NCI-H748 treated with DMSO at 0.1 percent for 48 hours (cell line): ENCODE measurements at regions not wholly inside any gene's neighbourhood (a gene's known extent, or its start where the extent isn't known, plus 50 kb on each side); places are given as distances from the start of the nearest gene placed in this dataset.

Source experiments
- DNase-seq: peaks from one replicate; lab custom pipeline; 2025; lab: John Stamatoyannopoulos, UW

DNA sequence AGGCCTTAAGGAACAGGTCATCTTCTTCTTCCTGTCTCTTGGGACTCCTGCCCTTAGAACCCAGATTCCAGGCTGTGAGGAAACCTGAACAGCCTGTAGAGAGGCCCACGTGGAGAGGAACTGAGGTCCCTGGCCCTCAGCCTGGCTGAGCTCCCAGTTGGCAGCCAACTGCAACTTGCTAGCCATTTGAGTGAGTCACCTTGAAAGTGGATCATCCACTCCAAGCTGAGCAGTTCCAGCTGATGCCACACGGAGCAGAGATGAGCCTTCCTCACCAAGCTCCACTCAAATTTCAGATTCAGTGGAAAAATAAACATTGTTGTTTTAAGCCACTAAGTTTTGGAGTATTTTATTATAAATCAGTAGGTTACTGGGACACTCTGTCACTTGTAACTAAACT is 392.5 kb downstream of the BCOR start:
- DNase-seq: peak; percentile 17

DNA sequence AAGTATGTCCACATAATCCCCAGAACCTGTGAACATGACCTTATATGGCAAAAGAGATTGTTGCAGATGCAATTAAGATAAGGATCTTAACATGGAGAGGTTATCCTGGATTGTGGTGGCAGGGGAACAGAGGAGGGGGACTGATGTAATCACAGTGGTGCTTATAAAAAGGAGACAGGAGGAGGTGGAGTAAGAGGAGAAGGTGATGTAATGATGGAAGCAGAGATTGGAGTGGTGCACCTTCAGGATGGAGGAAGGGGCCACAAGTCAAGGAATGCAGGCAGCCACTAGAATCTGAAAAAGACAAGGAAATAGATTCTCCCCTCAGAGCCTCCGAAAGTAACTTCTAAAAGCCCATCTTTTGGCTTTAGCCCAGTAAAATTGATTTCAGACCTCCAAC is 388.4 kb downstream of the BCOR start:
- DNase-seq: no peak

DNA sequence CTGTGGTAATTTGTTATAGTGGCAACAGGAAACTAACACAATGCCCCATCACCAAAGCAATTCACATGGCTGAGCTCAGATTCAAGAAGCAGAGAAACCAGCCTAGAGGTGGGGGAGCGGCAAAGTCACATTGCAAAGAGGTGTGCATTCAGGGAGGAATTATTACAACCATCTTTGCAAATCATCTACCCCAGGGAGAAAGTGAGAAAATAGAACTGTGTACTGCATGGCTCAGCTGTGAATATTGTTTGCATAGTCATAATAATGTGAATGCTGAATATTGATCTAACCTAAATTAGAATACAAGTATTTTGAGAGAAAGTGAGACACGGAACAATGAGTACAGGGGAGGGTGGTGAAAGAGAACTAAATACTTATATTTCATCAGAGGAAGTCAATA is 387.9 kb downstream of the BCOR start:
- DNase-seq: no peak

DNA sequence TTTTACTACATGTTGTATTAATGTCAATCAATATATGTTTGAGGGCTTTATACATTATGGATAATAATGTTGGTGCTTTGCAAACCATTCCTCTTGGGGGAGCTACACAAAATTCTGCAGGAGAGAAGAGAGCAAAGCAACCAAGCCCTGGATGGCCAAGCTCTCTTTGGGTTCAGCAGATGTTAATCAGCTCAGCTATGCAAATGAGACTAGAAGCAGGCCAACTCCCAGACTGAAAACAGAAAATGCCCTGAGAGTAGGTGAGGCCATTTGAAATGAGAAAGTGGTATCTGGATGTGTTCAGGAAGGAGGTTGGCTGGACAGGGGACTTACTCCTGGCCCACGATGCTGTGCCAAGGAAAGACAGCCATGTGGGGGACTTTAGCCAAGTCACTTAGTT is 387.0 kb downstream of the BCOR start:
- DNase-seq: no peak

DNA sequence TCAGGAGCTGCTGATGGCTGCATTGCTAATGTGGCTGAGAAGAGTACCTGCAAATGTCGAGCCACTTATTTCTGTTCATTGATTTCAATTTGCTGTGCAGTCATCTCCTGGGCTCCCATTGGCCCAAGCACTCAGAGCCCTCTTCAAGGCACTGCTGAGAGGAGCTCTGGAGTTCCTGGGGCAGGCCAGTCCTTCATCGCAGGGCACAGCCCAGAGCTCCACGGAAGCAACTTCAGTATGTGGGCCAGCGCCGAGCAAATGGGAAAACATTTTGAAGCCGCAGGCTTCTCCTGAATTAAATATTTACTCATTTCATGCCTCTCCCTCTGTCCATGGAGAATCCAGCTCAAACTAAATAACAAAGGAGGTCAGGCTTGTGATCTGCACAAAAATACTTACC is 383.3 kb downstream of the BCOR start:
- peak; percentile 71 for DNase-seq

DNA sequence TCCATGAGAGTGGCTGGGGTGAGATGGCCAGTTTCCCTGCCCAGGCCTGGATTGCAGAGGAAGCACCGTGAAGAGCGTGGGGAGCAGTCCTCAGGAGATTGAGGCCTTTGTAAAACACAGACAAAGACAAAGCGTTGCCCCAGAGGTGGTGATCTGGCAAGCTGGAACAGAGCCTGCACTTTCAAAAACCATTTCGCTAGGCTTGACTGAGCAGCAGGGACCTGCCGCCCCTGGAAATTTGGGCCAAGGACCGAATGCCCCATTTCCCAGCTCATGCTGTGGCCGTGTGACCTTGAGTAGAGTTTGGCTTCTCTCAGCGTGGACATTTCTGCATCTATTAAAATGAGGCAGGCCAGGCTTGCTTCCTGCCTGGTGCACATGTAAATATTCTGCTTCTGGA is 381.4 kb downstream of the BCOR start:
- DNase-seq: no peak

DNA sequence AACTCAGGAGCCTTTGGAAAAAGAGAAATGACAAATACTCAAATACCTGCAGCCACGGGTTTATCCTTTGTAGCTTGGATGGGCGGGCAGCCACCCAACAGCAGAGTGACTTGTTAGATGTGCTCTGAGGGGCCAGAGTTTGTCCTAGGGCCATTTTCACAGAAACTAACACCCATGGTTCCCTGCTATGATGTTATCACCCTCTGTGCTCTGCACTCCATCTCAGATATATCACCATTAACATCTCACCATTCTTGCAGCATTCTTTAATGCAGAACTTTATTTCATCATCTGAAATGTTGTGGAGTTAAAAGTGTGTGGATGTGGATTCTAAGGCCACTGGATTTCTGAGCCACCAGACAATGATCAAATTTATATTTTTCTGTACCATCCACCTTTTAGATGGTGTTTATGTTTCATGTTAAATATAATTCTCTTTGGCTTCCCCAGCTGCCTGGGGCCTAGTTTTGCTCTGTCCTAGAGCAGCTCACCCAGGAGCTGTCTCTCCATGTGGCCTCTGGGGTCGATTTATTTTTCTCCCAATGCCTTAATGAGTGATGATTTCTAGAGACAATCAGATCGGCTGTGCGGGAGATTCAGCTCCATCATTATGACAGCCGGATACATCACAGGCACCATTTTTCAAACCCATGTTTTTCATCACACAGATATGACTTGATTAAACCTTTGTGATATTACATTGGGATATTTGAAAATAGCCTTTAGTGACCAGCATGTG is 380.8 kb downstream of the BCOR start:
- no peak for DNase-seq

DNA sequence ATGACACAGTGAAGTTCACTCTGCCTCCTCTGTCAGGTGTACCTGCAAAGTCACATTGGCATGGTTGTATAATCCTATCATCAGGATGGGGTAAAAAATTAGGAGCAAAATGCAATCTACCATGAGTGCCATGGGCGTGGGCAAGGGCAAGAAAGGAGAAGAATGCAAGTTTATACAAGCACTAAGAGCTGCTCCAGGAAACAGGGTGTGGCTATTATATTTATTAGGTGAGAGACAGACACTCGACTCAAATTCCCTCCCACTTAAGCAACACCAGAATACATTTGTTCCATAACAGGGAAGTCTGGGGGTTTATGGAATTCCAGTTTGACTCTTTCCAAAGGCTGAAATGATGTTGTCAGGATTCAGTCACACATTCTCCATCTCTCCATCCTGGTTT is 378.8 kb downstream of the BCOR start:
- no peak for DNase-seq

DNA sequence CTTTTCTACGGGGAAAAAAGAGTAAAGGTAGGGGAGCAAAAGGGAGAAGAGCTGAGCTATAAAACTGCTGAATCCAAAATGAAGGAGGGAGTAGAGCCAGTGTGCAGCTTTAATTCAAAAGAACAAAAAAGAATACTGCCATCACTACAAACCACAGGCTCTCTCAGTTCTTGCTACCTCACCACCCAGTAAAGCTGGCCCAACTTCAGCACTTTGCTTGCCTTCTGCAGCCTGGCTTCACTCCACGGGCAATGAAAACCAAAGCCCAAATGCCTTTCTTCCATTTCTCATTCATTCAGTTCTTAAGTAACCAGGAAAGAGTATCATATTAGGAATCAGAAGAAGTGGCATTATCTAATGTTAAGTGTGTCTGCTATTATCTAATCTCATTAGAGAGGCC is 376.8 kb downstream of the BCOR start:
- DNase-seq: no peak

DNA sequence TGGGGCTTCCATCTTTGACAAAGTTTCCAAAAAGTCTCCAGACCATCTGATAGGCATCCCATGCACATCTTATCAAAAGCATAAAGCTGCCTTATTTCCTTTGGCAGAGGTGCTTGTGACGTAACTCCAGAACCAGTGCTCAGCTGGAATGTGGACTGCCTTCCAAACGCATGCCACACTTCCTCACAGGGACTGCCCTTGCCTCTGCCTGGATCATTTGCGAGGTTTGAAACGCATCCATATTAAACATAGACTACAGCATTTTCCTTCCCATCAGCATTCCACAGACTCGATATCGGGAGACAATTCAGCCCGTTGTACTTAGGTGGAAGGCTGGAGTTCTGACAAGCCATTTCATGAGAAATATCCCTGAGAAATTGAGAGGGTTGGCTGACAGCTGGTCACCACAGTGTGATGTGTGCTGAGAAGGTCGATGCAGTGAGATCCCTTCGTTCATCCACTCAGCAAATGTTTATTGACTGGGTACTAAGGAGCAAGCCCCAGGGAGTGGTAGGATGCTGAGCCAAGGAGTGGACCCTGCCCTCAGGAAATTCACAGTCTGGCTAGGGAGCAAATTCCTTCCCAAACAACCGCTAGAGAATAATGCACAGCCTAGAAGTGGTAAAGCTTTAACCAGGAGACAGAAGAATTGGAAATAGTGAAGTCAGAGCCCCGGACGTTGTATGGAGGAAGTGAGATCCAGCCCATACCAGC is 376.0 kb downstream of the BCOR start:
- no peak for DNase-seq

DNA sequence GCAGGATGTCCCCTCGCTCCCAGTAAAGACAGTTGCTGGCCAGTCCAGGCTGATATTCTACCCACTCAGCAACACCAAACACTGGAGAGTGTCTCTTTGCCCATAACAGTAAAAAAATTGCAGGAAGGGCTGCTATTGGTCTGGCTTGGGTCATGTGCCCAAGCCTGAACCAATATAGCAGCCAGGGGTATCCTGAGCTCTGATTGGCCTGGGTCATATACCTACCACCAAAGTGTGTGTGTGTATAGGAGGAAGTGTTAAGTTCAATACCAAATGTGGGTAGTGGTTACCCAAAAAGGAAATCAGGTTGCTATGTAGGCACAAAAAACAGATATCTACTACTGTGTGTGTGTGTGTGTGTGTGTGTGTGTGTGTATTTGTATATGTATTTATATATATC is 373.2 kb downstream of the BCOR start:
- DNase-seq: no peak

DNA sequence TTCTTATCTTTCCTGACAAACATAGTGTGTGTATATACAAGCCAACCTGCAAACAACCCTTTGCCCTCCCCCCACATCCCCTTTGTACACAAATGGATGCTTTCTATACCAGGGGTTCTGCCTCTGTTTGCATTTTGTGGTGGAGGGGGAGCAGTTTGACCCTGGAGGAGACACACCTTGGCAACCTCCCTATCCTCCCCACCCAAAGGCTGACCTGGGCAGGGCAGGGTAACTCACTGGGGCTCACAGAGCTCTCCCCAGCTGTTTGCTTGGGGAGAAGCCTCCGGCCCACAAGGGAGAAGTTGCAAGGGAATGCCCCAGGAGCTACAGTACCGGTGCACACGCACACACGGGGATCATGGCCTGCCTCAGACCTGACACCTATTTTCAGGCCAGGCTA is 372.6 kb downstream of the BCOR start:
- DNase-seq: no peak

DNA sequence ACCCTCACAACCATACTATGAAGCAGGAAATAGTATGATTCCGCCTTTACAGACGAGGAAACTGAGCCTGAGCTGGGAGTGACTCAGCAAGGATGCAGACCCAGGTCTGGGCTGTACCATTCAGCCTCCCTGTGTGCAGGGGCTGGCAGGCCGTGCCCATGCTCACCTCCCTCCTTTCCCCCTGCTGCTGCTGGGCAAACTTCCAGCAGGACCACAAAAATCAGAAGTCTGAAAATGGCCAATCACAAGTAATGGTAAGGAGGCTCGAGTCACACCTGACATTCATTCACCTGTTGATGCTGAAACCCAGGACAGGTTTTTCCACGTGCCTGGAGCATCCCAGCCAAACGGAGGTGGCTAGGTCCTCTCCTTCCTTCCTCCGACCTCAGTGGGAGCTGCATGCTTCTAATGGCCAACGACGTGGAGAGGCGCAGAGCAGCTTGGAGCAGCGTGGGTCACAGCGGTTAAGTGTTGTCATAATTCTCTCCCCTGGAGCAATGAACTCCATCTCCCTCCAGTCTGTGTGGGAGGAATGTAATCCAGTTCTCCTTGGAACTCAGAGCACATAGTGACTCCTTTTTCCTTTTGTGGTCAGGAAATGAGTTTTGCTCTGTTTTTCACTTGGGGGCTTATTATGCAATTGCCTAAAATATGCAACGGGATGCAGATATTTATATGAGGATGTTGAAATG is 371.7 kb downstream of the BCOR start:
- DNase-seq: no peak

DNA sequence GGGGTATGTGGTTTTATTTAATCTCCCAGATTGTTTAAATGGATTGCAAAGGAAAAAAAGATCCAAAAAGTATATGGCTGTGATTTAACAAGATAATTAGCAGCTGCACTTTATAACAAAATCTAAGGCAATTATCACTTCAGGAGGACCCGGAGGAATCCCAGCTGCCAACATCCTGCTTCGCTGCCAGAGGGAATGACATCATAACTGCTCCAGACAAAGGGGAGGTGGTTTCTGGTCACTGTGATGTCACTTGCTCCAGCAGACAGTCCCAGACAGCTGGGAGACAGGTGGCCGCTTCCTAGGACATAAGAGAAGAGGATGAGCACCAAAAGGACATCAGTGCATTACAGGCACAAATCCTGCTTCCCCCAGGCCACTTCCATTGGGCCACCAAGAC is 371.0 kb downstream of the BCOR start:
- DNase-seq: peak; percentile 5

DNA sequence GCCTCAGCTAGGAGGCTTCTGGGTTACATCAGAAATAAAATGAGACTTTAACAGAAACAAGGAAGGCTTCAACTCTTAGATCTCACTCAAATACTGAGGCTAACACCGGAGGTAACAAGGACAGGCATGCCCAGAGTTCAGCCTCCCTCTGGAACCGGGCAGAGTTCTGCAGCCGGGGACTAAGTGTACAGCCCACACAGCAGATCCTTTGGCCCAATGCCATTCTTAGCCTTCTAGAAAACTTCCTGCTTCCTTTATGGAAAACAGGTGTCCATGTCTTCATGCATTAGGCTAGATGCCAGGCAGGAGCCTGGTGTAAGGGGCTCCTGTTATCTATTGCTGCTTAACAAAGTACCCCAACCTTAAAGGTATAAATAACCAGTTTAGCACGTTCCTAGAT is 369.7 kb downstream of the BCOR start:
- no peak for DNase-seq

DNA sequence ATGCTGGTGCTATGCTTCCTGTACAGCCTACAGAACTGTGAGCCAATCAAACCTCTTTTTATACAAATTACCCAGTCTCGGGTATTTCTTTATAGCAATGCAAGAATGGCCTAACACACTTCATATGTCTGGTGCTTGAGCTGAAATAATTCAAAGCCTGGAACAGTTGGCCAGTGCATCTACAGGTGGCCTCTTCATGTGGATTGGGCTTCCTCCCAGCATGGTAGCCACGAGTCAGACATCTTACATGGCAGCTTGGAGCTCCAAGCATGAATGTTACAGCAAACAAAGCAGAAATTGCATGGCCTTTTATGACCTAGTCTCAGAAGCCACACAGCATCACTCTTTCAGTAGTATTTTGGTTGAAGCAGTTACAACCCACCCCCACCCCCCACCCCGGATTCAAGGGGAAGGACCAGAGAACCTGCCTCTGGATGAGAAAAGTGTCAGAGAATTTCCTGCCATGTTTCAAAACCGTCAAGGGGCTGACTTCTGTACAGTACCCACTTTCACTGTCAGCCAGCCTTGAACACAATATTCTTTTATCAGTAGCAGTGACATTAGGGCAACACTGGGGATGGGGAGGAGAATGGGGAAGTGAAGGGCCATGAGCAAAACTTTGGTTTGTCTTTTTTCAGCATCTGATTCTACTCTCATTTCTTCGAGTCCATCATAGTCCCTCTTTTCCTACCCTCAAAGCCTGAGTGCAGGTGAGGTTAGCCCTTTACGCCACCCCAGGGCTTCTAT is 368.7 kb downstream of the BCOR start:
- no peak for DNase-seq

DNA sequence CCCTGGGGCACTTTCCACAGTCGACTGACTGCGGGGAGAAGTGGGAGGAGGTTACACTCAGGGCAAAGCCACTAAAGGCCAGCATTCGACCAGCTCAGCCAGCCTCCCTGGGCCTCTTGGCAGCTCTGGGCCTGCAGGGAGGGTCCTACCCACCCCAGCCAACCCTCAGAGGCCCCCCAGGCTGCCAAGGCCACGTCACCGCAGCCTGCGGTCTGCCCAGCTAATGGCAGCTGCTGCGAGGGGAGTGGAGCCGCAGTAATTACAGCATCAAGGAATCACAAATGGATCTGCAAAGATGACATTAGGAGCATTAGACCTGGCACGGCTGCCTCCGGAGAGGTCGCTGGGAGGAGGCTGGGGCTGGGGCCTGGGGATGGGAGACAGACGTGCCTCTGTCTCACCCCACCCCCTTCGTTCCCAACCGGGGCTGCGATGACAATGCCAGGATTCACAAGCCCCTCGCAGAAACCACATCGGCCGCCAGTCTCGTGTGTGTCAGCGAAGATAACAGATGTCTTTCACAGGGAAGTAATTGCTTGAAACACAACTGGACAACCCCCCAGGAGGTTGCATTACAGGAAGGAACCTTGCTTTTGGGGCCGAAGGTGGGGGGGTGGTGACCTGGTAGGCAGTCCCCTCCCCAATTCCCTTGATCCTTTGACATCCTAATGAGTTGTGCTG is 367.6 kb downstream of the BCOR start:
- no peak for DNase-seq

DNA sequence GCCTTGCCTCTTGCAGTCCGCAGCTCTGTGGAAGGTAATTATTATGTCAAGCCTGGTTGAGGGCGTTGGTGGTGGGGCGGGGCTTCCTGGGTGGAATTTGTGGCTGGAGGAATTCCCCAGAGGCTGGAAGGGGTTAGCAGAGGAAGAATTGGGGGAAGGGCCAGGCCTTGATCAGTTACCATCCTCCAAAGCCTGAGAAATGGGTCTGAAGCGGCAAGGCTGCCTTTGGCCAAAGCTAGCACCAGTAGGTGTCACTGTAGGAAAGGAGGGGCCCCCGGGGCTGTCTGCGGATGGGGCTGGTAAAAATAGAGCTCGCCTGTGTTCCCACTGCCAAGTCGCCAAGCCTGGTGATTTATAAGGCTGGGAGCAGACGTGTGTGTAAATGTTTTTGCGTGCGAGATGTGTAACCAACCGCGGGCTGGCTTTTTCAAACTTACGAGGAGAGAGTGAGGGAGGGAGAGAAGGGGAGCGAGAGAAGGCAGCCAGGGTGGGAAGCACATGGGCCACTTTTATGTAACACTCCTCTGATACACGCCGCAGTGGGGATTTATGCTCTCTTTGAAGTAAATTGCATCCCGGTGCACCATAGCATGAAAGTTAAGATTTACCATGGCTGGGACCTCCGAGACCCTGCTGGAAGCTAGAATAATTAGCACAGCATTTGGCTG is 367.0 kb downstream of the BCOR start:
- DNase-seq: no peak

DNA sequence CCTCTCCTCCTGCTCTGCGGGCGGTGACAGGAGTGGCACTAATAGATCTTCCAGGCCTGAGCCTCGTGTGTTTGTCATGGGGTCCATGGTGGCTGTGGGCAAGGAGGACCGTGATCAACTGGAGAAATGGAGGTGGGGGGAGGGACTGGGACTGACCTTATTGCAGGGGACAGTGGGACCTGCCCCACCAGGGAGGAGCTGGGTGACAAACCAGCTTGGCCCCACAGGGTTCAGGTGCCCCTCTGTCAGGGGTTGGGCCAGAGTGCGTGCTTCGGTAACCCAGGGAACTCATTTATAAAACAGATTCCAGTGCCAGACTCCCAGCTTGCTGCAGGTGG is 366.5 kb downstream of the BCOR start:
- no peak for DNase-seq

DNA sequence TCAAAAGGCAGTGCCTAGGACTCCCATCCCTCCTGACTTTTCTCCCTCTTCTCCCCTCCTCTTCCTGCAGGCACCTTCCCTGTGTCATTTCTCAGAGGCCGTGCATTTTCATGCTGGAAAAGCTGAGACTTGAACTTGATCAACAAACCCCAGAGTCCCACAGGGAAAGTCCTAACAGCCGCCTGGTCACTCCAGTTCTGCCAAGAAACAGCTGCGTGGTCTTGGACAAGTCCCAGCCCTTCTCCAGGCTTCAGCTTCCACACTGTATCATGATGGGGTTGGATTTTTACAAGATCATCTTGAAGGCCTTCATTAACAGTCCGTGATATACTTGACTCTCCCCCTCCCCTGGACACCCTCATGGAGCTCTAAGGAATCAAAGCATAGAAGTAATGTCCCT is 366.0 kb downstream of the BCOR start:
- no peak for DNase-seq

DNA sequence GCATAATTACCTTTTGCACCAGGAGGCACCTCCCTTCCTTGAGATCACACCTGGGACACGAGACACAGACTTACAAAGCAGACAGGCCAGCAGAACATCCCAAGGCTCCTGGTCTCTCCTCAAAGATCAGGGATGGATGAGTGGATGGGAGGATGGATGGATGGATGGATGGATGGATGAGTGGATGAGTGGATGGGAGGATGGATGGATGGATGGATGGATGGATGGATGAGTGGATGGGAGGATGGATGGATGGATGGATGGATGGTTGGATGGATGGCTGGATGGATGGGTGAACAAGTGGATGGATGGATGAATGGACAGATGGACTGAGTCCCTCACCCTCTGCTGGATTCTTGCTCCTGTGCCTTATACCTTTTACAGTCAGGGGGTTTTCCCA is 364.0 kb downstream of the BCOR start:
- no peak for DNase-seq
